HG02970 (cell line): ENCODE measurements at regions not wholly inside any gene's neighbourhood (a gene's known extent, or its start where the extent isn't known, plus 50 kb on each side); places are given as distances from the start of the nearest gene placed in this dataset.

Experiments used
- ATAC-seq: cut with Tn5 transposase; IDR thresholded peaks from one replicate; pipeline ENCODE4 v1.9.1; 2021; ENCODE audit warnings: mild to moderate bottlenecking, moderate library complexity, moderate number of reproducible peaks; ENCODE audit not compliant: unreplicated experiment, low FRiP score

GRCh38 chr2:14188446-14188845, 444.1 kb upstream of the LRATD1 start:
- ATAC-seq, result no peak

GRCh38 chr2:14189929-14190328, 442.6 kb upstream of the LRATD1 start:
- no peak for ATAC-seq

GRCh38 chr2:14194233-14194632, 438.3 kb upstream of the LRATD1 start:
- ATAC-seq, result no peak

- no peak for ATAC-seq
Measured at GRCh38 chr2:14197293-14197692, 435.2 kb upstream of the LRATD1 start.

- no peak for ATAC-seq
Measured at GRCh38 chr2:14199040-14199439, 433.5 kb upstream of the LRATD1 start.

- no peak for ATAC-seq
Measured at GRCh38 chr2:14219306-14219705, 413.2 kb upstream of the LRATD1 start.

GRCh38 chr2:14220101-14220500, 412.4 kb upstream of the LRATD1 start:
- ATAC-seq, result no peak

GRCh38 chr2:14221466-14221865, 411.1 kb upstream of the LRATD1 start:
- no peak for ATAC-seq

GRCh38 chr2:14223576-14223975, 408.9 kb upstream of the LRATD1 start:
- no peak for ATAC-seq

- no peak for ATAC-seq
Measured at GRCh38 chr2:14231391-14231898, 401.1 kb upstream of the LRATD1 start.

- ATAC-seq, result no peak
Measured at GRCh38 chr2:14232217-14232616, 400.3 kb upstream of the LRATD1 start.

GRCh38 chr2:14234911-14235310, 397.6 kb upstream of the LRATD1 start:
- no peak for ATAC-seq

- no peak for ATAC-seq
Measured at GRCh38 chr2:14235667-14236066, 396.9 kb upstream of the LRATD1 start.

- ATAC-seq, result no peak
Measured at GRCh38 chr2:14237902-14238301, 394.6 kb upstream of the LRATD1 start.

- no peak for ATAC-seq
Measured at GRCh38 chr2:14239605-14240004, 392.9 kb upstream of the LRATD1 start.

- ATAC-seq, result no peak
Measured at GRCh38 chr2:14240868-14241267, 391.6 kb upstream of the LRATD1 start.

- ATAC-seq, result no peak
Measured at GRCh38 chr2:14245901-14246300, 386.6 kb upstream of the LRATD1 start.

GRCh38 chr2:14255135-14255820, 377.2 kb upstream of the LRATD1 start:
- ATAC-seq, result no peak

- no peak for ATAC-seq
Measured at GRCh38 chr2:14256890-14257289, 375.6 kb upstream of the LRATD1 start.

- ATAC-seq, result no peak
Measured at GRCh38 chr2:14257801-14258507, 374.6 kb upstream of the LRATD1 start.

GRCh38 chr2:14261771-14262170, 370.7 kb upstream of the LRATD1 start:
- no peak for ATAC-seq

- no peak for ATAC-seq
Measured at GRCh38 chr2:14263053-14263452, 369.5 kb upstream of the LRATD1 start.
